ENCODE measurements at regions not wholly inside any gene's neighbourhood (a gene's known extent, or its start where the extent isn't known, plus 50 kb on each side); places are given as distances from the start of the nearest gene placed in this dataset.
"Not testable (repeated sequence)": the region's sequence is repeated elsewhere in the genome, so short reads cannot be mapped to it uniquely, and the experiment has no call there.

GRCh38 chrX:141520750-141521149, 63.8 kb downstream of the SPANXA1 start:
- not testable (repeated sequence) for DNase-seq (ENCODE audit: low read depth in 2 of 2)

DNA sequence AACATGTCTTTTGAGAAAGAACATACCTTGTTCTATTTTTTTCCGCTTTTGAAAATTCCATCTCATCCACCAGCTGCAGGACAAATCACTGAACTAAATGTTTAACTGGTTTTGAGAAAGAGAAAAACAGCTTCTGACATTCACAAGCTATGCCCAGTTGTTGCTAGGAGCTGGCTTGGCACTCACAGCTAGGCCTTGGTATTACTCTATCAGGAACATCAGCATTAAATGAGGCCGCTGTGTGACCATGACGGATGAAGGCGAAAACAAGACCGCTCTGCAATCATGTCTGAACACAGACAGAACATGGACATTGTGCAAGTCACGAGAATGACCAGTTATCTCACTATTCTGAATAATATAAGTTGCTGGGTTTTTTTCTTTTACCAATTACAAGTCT, 108.8 kb downstream of the SPANXA1 start:
- not testable (repeated sequence) for DNase-seq (ENCODE audit: low read depth in 2 of 2)

DNA sequence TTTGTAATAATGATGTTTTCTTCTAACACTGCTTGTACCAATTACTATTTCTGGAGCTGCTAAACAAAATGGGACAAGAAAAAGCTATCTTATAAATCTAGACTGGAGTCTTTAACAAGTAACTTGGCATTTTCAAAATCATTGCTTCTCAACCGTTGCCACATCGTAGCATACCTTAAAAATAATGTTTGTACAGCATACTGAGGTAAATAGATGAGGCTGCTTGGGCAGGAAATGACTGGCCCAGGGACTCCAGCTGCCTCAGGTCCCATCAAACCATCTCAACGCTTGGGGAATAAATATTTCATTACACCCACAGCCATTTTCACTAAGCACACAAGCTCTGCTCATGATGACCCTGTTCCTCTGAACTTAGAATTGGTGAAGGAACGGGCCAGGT, 115.1 kb downstream of the SPANXA1 start:
- peak; percentile 37 to 40 for DNase-seq (ENCODE audit: low read depth in 2 of 2)

- DNase-seq (ENCODE audit: low read depth in 2 of 2) = peak; percentile 58 to 73
These were observed 115.6 kb downstream of the SPANXA1 start for GRCh38 chrX:141468940-141469339.

GRCh38 chrX:141467442-141467841, 117.1 kb downstream of the SPANXA1 start:
- peak in 1 of 2 donors; percentile 38 for DNase-seq (ENCODE audit: low read depth in 2 of 2)

- no peak for DNase-seq (ENCODE audit: low read depth in 2 of 2)
These were observed 129.4 kb downstream of the SPANXA1 start for GRCh38 chrX:141455103-141455502.

- no peak for DNase-seq (ENCODE audit: low read depth in 2 of 2)
These were observed 140.6 kb downstream of the SPANXA1 start for GRCh38 chrX:141443922-141444321.

GRCh38 chrX:141439651-141440050, 144.9 kb downstream of the SPANXA1 start:
- no peak for DNase-seq (ENCODE audit: low read depth in 2 of 2)

DNA sequence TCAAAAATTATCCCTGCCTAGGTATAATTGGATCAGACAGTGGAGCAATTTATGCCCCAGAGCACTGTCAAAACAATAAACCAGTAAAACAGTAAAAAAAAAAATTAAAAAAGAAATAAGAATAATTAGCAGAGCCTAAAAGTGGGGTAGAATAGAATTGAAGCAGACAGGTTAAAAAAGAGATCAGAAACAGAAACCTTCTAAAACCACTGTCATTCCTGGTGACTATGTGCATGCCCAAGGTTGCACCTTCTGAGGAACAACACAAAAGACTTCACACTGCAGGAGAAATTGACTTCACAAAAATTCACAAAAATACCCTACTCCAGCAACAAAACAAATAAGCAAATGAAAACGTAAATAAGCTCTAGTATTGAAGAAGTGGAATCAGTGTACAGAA, 168.6 kb downstream of the SPANXA1 start:
- DNase-seq (ENCODE audit: low read depth in 2 of 2) = no peak

DNA sequence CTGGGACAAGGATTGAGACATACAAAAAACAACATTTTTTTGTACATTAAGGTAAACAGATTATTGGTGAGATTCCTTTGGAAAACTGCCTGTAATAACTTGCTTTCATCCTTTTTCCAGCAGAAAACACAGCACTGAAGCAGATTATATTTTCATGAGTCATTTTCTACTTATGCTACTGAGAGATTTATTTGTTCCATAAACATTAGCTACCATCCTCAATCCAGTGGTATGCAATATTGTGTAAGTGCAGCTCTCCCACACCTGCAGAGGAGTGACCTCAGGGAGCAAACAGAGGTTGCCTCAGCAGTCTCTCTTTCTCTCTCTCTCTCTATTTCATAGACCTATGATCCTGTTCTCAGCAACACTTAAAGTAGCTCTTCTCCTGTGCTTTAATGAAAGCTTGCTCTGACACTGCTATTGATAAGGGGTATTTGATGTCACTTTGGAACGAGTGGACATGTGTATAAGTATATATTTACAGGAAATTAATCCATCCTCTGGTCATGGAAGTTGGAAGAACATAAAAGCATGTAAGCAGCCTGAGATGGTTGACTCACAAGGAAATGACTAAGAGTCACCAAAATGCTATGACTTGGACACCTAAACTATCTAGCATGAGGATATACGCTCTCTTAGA, 163.7 kb upstream of the SPANXC start:
- peak; percentile 71 to 86 for DNase-seq (ENCODE audit: low read depth in 2 of 2)

GRCh38 chrX:141405486-141405852, 163.2 kb upstream of the SPANXC start:
- DNase-seq (ENCODE audit: low read depth in 2 of 2) = peak; percentile 51 to 72

DNA sequence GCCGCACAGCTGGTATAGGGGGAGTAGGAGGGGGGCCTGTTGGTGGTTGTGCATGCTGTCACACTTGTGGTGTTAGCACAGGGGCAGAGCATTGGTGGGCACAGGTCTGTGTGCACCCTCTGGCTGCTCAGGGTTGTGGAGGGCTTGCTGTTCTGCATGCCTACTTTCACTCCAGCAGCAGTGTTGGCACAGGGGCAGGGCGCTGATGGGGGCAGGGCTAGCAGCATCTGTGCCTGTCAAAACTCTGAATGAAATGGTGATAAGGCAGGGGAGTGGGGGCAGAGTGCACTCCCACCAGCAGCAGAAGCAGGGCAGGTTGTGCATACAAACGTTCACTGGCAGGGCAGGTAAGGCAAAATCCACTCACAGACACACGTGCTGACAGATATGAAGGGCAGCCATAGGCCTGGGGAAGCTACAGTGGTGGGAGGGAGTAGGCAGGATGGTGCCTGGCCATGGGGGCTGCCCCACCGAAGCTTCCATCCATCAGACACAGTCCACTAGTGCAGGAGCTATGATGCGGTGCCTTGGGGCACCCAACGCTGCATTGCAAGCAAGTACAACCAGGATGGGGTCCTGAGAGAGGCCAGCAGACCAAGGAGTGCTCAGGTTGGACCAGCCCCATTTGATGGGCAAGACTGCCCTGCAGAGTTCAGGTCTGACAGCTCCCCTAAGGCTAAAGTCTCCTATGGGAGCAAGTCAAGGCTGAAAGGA, 160.7 kb upstream of the SPANXC start:
- DNase-seq (ENCODE audit: low read depth in 2 of 2) = no peak

GRCh38 chrX:141396536-141396935, 154.2 kb upstream of the SPANXC start:
- no peak for DNase-seq (ENCODE audit: low read depth in 2 of 2)

- DNase-seq (ENCODE audit: low read depth in 2 of 2) = no peak
These were observed 132.9 kb upstream of the SPANXC start for GRCh38 chrX:141375011-141375760.

- DNase-seq (ENCODE audit: low read depth in 2 of 2) = no peak
These were observed 99.4 kb upstream of the SPANXC start for GRCh38 chrX:141341743-141342142.

DNA sequence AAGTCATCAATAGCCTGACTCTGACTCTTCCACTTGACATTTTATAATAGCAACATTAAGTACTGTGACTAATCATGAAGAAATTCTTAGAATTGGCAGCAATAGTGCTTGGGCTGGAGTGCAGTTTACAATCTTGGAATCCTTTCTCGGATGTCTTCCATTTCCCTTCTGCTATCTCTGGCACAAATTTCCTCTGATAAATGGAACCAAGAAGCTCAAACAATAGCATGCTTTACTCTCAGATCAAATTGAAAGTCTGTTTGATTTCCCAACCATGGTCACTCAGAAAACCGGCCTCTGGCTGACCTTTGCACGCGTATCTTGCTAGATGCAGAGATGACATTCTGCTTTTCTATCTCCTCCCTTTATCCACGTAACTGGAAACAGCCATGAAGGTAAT, 99.0 kb upstream of the SPANXC start:
- peak in 1 of 2 donors; percentile 88 for DNase-seq (ENCODE audit: low read depth in 2 of 2)

DNA sequence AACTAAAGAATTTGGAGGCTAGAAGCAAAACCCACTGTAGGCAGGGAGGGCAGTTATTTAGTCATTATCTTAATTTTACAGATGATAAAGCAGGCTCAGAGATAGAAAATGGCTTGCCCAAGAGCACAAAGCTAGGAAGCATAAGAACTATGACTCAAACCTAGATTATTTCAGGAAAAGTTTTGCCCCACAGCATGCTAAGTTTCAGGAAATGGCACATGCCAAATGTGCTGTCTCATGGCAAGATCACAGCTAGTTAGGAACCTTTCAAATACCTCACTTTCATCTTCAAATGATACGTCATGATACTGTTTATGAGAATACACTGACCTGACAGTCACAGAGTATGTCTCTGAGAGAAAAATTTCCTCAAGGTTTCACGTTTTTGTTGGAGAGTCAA, 78.5 kb upstream of the SPANXC start:
- DNase-seq (ENCODE audit: low read depth in 2 of 2) = peak in 1 of 2 donors; percentile 22

- no peak for DNase-seq (ENCODE audit: low read depth in 2 of 2)
These were observed 72.1 kb upstream of the SPANXC start for GRCh38 chrX:141314441-141314840.

GRCh38 chrX:141301017-141301416, 58.7 kb upstream of the SPANXC start:
- no peak for DNase-seq (ENCODE audit: low read depth in 2 of 2)

All from lung microvascular endothelial cell (primary cell).